ENCODE measurements at regions not wholly inside any gene's neighbourhood (a gene's known extent, or its start where the extent isn't known, plus 50 kb on each side); places are given as distances from the start of the nearest gene placed in this dataset.

- no peak for TF ChIP-seq YY1 (IDR thresholded peaks at IDR 0.05; ENCODE audit: extremely low read depth, insufficient replicate concordance, low read depth, low read length)
- TF ChIP-seq CTCF (IDR thresholded peaks at IDR 0.05 in 2 of 3, conservative IDR thresholded peaks at IDR 0.05 in 1 of 3; ENCODE audit: borderline replicate concordance in 1 of 3, insufficient read depth in 1 of 3, low read depth in 2 of 3, low read length in 2 of 3), result no peak
- TF ChIP-seq POLR2A (IDR thresholded peaks at IDR 0.05; ENCODE audit: borderline replicate concordance, extremely low read depth, insufficient read depth, insufficient read length), result no peak
- no peak for TF ChIP-seq REST (IDR thresholded peaks at IDR 0.05; ENCODE audit: low read depth)
Observed at GRCh38 chr9:16028548-16028947, 475.7 kb downstream of the CCDC171 start.
